ENCODE measurements at regions not wholly inside any gene's neighbourhood (a gene's known extent, or its start where the extent isn't known, plus 50 kb on each side); places are given as distances from the start of the nearest gene placed in this dataset.

- no peak for DNase-seq (ENCODE audit: insufficient read length)
- TF ChIP-seq POLR2AphosphoS5 (IDR thresholded peaks at IDR 0.05; ENCODE audit: low read depth, low read length) (no peak), TAF1 (IDR thresholded peaks at IDR 0.05; ENCODE audit: borderline replicate concordance, low read depth, low read length) (no peak), POLR2A (IDR thresholded peaks at IDR 0.05; ENCODE audit: low read depth, low read length) (no peak)
- FAIRE-seq = no peak
These were observed 437.4 kb upstream of the MC4R start for GRCh38 chr18:60809937-60810336.

GRCh38 chr18:60812921-60813320 is 440.3 kb upstream of the MC4R start:
- no peak for TF ChIP-seq POLR2A (IDR thresholded peaks at IDR 0.05; ENCODE audit: low read depth, low read length)
- TF ChIP-seq POLR2AphosphoS5 (IDR thresholded peaks at IDR 0.05; ENCODE audit: low read depth, low read length) = no peak
- no peak for TF ChIP-seq TAF1 (IDR thresholded peaks at IDR 0.05; ENCODE audit: borderline replicate concordance, low read depth, low read length)
- FAIRE-seq (no peak), DNase-seq (ENCODE audit: insufficient read length) (no peak)

GRCh38 chr18:60826346-60826745 is 453.8 kb upstream of the MC4R start:
- FAIRE-seq = no peak
- no peak for DNase-seq (ENCODE audit: insufficient read length)

GRCh38 chr18:60831971-60832370 is 459.4 kb upstream of the MC4R start:
- FAIRE-seq = no peak
- DNase-seq (ENCODE audit: insufficient read length) = no peak
- no peak for TF ChIP-seq POLR2AphosphoS5 (IDR thresholded peaks at IDR 0.05; ENCODE audit: low read depth, low read length)
- TF ChIP-seq TAF1 (IDR thresholded peaks at IDR 0.05; ENCODE audit: borderline replicate concordance, low read depth, low read length) = no peak
- TF ChIP-seq POLR2A (IDR thresholded peaks at IDR 0.05; ENCODE audit: low read depth, low read length) = no peak

More at GRCh38 chr18:60826346-60826745, 453.8 kb upstream of the MC4R start:
- TF ChIP-seq POLR2A (IDR thresholded peaks at IDR 0.05; ENCODE audit: low read depth, low read length) (no peak), TAF1 (IDR thresholded peaks at IDR 0.05; ENCODE audit: borderline replicate concordance, low read depth, low read length) (no peak), POLR2AphosphoS5 (IDR thresholded peaks at IDR 0.05; ENCODE audit: low read depth, low read length) (no peak)

- no peak for FAIRE-seq
- no peak for DNase-seq (ENCODE audit: insufficient read length)
- TF ChIP-seq POLR2A (IDR thresholded peaks at IDR 0.05; ENCODE audit: low read depth, low read length) (no peak), POLR2AphosphoS5 (IDR thresholded peaks at IDR 0.05; ENCODE audit: low read depth, low read length) (no peak), TAF1 (IDR thresholded peaks at IDR 0.05; ENCODE audit: borderline replicate concordance, low read depth, low read length) (no peak)
These were observed 466.1 kb upstream of the MC4R start for GRCh38 chr18:60838677-60839076.

- FAIRE-seq (no peak), DNase-seq (ENCODE audit: insufficient read length) (no peak)
- no peak for TF ChIP-seq POLR2A (IDR thresholded peaks at IDR 0.05; ENCODE audit: low read depth, low read length)
- no peak for TF ChIP-seq POLR2AphosphoS5 (IDR thresholded peaks at IDR 0.05; ENCODE audit: low read depth, low read length)
- TF ChIP-seq TAF1 (IDR thresholded peaks at IDR 0.05; ENCODE audit: borderline replicate concordance, low read depth, low read length) = no peak
These were observed 473.8 kb upstream of the MC4R start for GRCh38 chr18:60846396-60846795.

- DNase-seq (ENCODE audit: insufficient read length) (no peak), FAIRE-seq (no peak)
- TF ChIP-seq POLR2AphosphoS5 (IDR thresholded peaks at IDR 0.05; ENCODE audit: low read depth, low read length) = no peak
- no peak for TF ChIP-seq TAF1 (IDR thresholded peaks at IDR 0.05; ENCODE audit: borderline replicate concordance, low read depth, low read length)
- TF ChIP-seq POLR2A (IDR thresholded peaks at IDR 0.05; ENCODE audit: low read depth, low read length) = no peak
These were observed 474.9 kb upstream of the MC4R start for GRCh38 chr18:60847517-60847916.

GRCh38 chr18:60861575-60861974 is 471.7 kb upstream of the CDH20 start:
- no peak for TF ChIP-seq POLR2A (IDR thresholded peaks at IDR 0.05; ENCODE audit: low read depth, low read length)
- no peak for TF ChIP-seq POLR2AphosphoS5 (IDR thresholded peaks at IDR 0.05; ENCODE audit: low read depth, low read length)
- TF ChIP-seq TAF1 (IDR thresholded peaks at IDR 0.05; ENCODE audit: borderline replicate concordance, low read depth, low read length) = no peak
- no peak for FAIRE-seq
- no peak for DNase-seq (ENCODE audit: insufficient read length)

- FAIRE-seq = no peak
- TF ChIP-seq TAF1 (IDR thresholded peaks at IDR 0.05; ENCODE audit: borderline replicate concordance, low read depth, low read length) = no peak
- no peak for TF ChIP-seq POLR2AphosphoS5 (IDR thresholded peaks at IDR 0.05; ENCODE audit: low read depth, low read length)
- TF ChIP-seq POLR2A (IDR thresholded peaks at IDR 0.05; ENCODE audit: low read depth, low read length) = no peak
These were observed 470.2 kb upstream of the CDH20 start for GRCh38 chr18:60862988-60863387.

GRCh38 chr18:60865801-60866200 is 467.4 kb upstream of the CDH20 start:
- FAIRE-seq = no peak
- TF ChIP-seq POLR2A (IDR thresholded peaks at IDR 0.05; ENCODE audit: low read depth, low read length) = no peak
- no peak for TF ChIP-seq TAF1 (IDR thresholded peaks at IDR 0.05; ENCODE audit: borderline replicate concordance, low read depth, low read length)
- no peak for TF ChIP-seq POLR2AphosphoS5 (IDR thresholded peaks at IDR 0.05; ENCODE audit: low read depth, low read length)
- no peak for DNase-seq (ENCODE audit: insufficient read length)

More at GRCh38 chr18:60862988-60863387, 470.2 kb upstream of the CDH20 start:
- DNase-seq (ENCODE audit: insufficient read length) = no peak

- TF ChIP-seq POLR2AphosphoS5 (IDR thresholded peaks at IDR 0.05; ENCODE audit: low read depth, low read length) (no peak), TAF1 (IDR thresholded peaks at IDR 0.05; ENCODE audit: borderline replicate concordance, low read depth, low read length) (no peak), POLR2A (IDR thresholded peaks at IDR 0.05; ENCODE audit: low read depth, low read length) (no peak)
- no peak for FAIRE-seq
- DNase-seq (ENCODE audit: insufficient read length) = no peak
These were observed 462.7 kb upstream of the CDH20 start for GRCh38 chr18:60870261-60871153.

- TF ChIP-seq POLR2AphosphoS5 (IDR thresholded peaks at IDR 0.05; ENCODE audit: low read depth, low read length) (no peak), TAF1 (IDR thresholded peaks at IDR 0.05; ENCODE audit: borderline replicate concordance, low read depth, low read length) (no peak), POLR2A (IDR thresholded peaks at IDR 0.05; ENCODE audit: low read depth, low read length) (no peak)
- no peak for DNase-seq (ENCODE audit: insufficient read length)
- no peak for FAIRE-seq
These were observed 460.8 kb upstream of the CDH20 start for GRCh38 chr18:60872434-60872833.
